GM23338 (cell line): ENCODE measurements at regions not wholly inside any gene's neighbourhood (a gene's known extent, or its start where the extent isn't known, plus 50 kb on each side); places are given as distances from the start of the nearest gene placed in this dataset.

Experiments used
- JUNB ChIP-seq: IDR thresholded peaks from one replicate; pipeline ENCODE4 v1.6.1; 2016; ENCODE audit warnings: antibody characterized with exemption; ENCODE audit not compliant: unreplicated experiment
- POLR2AphosphoS5 ChIP-seq: IDR thresholded peaks from 2 replicates; pipeline ENCODE4 v1.6.1; 2016; ENCODE audit warnings: antibody characterized with exemption, low read depth
- TF ChIP-seq, protein P1 (sequence below), 2 experiments: fragments of 200-600 bp in 1 of 2; sonication (generic) in 1 of 2; conservative IDR thresholded peaks; 2 replicates each; pipeline versions ENCODE4 v1.5.1 to v1.6.1; 2016 to 2017; ENCODE audit warnings: antibody characterized with exemption in 2 of 2, low read depth in 2 of 2, mild to moderate bottlenecking in 2 of 2, moderate library complexity in 1 of 2

DNA sequence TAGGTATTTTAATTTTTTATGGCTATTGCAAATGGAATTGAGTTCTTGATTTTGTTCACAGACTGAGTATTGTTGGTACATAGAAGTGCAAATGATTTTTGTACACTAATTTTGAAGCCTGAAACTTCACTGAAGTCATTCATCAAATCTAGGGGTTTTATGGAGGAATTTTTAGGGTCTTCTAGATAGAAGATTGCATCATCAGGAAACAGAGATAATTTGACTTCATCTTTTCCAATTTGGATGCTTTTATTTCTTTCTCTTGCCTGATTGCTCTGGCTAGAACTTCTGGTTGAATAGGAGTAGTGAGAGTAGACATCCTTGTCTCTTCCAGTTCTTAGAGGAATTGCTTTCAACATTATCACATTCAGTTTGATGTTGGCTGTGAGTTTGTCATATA is 58.2 kb upstream of the SNCAIP start:
- TF ChIP-seq JUNB (no peak), POLR2AphosphoS5 (no peak)
- TF ChIP-seq, protein P1, sequence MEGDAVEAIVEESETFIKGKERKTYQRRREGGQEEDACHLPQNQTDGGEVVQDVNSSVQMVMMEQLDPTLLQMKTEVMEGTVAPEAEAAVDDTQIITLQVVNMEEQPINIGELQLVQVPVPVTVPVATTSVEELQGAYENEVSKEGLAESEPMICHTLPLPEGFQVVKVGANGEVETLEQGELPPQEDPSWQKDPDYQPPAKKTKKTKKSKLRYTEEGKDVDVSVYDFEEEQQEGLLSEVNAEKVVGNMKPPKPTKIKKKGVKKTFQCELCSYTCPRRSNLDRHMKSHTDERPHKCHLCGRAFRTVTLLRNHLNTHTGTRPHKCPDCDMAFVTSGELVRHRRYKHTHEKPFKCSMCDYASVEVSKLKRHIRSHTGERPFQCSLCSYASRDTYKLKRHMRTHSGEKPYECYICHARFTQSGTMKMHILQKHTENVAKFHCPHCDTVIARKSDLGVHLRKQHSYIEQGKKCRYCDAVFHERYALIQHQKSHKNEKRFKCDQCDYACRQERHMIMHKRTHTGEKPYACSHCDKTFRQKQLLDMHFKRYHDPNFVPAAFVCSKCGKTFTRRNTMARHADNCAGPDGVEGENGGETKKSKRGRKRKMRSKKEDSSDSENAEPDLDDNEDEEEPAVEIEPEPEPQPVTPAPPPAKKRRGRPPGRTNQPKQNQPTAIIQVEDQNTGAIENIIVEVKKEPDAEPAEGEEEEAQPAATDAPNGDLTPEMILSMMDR (conservative IDR thresholded peaks at IDR 0.05; ENCODE audit: low read depth in 2 of 2): no peak
